ELR (cell line): ENCODE measurements at regions not wholly inside any gene's neighbourhood (a gene's known extent, or its start where the extent isn't known, plus 50 kb on each side); places are given as distances from the start of the nearest gene placed in this dataset.

Experiments used
- DNase-seq: peaks from one replicate; pipeline ENCODE4 v3.0.0-alpha.2; 2015; ENCODE audit warnings: low read depth

GRCh38 chr11:95352733-95353346 is 121.8 kb upstream of the SESN3 start:
- DNase-seq = no peak

GRCh38 chr11:95349345-95349942 is 118.4 kb upstream of the SESN3 start:
- no peak for DNase-seq

DNA sequence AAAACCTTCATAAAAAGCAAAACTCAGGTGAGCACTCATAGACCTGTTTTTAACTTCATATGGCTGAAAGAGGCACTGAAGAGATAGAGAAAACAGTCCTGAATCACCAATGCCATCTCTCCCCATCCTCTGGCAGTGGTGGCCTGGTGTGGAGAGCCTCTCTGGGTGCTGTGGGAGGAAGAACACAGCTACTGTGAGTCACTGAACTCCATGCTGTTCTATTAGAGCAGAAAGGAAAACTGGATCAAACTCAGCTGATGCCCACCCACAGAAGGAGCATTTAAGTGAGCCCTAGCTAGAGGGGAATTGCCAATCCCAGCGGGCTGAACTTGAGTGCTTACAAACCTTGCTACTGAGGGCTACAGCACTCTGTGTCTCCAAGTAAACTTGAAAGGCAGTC is 115.3 kb upstream of the SESN3 start:
- DNase-seq = no peak

- no peak for DNase-seq
Measured at GRCh38 chr11:95345651-95346050, 114.6 kb upstream of the SESN3 start.

DNA sequence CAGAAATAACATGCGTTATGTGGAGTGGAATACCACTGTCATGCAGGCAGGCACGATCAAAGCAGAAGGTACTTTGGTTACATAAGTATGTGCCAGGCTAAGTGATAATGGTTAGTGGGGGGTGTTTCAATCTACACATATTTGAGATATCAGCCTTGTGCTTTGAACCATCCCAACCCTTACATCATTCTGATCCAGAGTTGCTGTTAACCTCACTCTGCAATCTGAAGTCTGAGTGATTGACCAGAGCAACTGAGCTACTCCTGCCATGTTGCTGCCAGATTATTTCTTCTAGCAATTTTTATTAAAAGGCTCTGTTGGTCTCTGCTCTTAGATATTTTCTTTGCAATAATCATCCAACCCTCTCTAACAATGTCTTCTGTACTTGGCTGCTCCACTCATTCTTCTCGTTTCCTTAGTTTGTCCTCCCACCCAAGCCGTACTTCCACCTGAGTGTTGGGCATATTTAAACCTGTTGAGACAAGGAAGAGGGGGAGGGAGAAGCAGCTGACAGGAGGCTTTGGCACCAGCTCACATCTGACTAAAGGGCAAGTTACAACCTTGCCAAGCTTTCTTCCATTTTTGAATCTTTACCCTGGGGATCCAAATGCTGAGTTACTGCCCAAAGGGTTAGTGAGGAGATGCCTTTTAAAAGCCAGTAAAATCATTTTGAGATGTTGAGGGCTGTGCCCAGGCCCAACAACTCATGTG is 114.1 kb upstream of the SESN3 start:
- DNase-seq = no peak

GRCh38 chr11:95341221-95341620 is 110.2 kb upstream of the SESN3 start:
- DNase-seq = no peak

DNA sequence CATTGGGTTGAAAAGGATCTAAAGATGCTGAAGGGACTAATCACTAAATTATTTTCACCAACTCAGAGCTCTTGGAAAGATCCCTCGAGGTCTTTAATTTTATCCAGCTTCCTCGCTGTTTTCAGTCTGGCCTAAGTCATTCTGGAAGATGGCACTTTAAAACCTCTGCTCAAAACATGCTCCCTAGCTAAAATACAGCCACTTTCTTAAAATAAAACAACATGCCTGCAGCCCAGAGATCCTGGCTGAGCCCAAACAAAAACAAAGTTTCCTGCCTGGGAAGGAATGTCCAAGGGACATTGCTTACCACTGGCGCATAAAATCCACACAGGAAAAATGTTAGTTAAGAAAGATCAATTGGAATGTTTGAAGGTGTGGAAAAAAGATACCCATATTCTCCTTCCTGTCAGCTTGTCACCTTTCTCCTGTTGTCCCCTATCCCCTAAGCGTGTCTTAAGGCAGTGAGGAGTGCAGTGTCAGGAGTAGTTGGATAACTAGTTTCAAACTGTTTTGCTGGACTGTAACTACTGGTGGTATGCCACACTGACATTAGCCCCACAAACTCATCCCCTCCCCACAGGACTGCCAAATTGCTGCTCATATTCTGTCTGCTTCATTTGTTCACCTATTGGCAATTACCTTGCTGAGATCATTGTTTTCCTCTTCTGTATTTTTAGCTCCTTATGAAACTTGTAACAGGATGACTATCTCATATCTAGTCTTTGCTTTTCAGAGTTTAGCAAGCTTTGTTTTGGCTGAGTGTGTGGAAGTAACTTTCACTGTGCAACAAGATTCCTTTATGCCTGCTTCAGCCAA is 108.3 kb upstream of the SESN3 start:
- DNase-seq = no peak

- no peak for DNase-seq
Measured at GRCh38 chr11:95338430-95338991, 107.5 kb upstream of the SESN3 start.

DNA sequence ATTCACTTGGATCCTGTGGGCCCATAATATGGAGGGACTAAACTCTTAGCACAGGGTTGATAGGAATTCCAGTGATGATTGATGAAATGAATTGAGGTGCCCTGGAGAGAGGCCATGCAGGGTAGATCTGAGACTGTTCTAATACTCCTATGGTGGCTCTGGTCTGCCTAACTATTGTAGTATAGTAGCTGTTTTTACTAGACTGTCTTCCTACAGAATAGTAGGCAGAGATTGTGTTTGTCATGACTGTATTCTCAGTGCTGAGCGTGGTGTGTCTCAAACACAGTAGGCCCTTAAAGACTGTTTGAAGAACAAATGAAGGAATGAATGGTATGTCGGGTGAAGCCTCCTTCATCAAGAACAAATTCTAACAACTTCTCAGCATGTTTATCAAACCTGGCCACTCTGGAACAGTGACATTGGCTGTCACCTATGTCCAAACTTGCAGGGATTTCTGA is 107.0 kb upstream of the SESN3 start:
- DNase-seq = no peak

DNA sequence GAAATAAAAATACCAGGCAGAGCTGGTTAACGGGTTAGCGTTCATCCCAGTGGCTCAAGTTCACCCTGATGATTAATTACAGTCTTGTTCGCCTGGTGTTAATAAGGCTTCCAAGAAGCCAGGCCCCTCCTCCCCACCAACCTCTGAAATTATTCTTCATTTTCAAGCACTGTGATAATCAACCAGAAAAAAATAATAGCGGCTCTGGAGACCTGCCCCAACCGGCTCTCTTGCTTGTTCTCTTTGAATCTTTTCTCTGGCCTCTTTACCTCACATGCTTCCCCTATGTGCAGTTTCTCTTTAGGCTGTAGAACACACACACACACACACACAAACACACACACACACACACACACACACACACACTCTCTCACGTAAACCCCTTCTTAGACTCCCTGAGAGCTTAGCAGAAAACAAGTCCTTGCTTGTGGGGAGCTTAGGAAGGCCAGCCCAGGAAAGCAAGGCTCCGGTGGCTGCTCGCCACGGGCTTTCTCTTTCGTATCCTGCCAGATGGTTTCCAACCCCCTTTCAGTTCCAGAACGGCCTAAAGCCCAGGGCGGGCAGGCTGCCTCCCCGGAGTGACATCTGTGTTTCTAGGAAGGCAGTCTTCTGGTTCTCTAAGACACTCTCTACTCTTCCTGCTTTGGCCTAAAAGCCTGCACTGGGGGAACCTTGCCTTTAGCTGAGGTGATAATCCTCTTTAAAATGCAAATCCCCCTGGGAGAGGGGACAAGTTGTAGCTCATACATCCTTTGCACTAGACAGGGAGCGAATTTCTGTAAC is 106.4 kb upstream of the SESN3 start:
- DNase-seq = no peak

- DNase-seq = no peak
Measured at GRCh38 chr11:95335989-95336388, 105.0 kb upstream of the SESN3 start.

GRCh38 chr11:95331161-95331560 is 100.2 kb upstream of the SESN3 start:
- DNase-seq = no peak

DNA sequence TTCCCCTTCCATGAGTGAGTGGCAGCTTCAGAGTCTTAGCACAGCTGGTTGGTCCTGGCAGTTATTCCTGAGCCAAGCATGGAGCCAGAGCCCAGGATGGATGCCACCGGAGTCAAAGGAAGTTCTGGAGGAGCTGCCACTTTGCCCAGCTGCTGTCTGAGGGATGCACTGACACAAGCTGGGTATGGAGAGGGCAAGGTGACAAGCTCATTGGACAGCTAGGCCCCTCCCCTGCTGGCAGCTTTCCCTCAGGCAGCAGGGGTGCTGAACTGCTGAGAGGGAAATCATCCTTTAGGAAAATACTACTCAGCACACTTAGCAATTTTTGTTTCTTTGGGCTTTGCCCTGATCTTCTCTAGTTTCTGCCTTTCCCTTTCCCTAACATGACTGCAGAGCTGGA is 99.3 kb upstream of the SESN3 start:
- no peak for DNase-seq

DNA sequence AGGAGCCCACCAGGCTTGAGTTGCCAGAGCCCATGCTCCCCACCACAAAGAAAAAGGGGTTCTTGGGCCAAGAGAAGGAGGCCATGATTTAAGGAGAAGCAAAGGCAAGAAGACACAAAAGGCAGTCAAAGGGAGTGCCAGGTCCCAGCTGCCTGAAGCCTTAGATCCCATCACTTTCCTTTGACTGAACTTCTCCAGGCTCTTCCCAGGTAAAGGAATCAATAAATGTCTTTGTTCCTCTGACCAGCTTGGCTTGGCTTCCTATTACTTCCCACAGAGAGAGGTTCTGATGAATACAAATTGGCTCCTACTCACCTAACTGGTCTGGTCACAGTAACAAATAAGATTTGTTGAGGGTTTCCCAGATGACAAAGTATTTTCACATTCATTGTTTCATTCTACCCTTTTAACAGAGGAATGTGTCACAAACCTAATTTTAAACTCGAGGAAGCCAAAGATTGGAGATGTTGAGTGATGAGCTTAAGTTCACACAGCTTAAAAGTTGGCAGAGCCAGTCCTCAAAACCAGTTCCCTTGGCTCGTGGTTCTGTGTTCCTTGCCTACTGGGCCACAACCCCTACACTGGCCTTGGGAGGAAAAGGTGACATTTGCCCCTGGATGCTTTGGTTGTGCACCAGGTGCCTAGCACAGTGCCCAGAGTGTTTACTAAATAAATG is 96.4 kb upstream of the SESN3 start:
- no peak for DNase-seq

DNA sequence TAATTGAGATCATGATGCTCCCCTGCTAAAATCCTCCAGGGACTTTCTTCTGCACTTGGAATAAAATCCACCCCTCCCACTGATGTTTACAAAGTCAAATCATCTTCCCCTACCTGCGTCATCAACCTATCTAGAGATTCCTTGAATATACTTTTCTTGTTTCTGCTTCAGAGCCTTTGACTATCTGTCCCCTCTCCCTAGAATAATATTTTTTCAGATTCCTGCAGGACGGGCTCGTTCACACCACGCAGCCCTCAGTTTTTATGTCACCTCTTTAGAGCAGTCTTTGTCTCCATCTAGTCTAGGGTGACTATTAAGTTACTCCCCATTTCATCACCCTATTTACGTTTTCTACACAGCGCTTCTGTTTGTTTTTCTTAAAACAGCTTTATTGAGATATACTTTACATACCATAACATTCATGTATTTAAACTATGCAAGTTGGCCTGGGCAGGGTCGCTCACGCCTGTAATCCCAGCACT is 94.8 kb upstream of the SESN3 start:
- DNase-seq = no peak

GRCh38 chr11:95324826-95325225 is 93.8 kb upstream of the SESN3 start:
- DNase-seq = no peak

GRCh38 chr11:95322539-95322938 is 91.5 kb upstream of the SESN3 start:
- no peak for DNase-seq

DNA sequence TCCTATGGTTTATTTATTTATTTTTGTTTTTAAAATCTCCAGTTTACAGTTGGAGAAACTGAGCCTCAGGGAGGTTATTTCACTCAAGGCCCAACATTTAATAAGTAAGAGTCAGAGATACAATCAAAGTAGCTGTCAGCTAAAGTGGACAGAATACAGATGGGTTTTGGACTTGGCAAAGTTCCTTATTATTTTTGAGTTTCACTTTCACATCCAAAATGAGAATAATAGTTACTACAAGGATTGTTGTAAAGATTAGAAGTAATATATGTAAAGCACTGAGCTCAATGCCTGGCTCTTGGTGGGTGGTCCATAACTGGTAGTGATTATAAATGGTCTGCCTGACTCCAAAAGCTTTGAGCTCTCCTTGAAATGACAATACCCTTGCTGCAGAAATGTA is 87.5 kb upstream of the SESN3 start:
- DNase-seq = no peak

DNA sequence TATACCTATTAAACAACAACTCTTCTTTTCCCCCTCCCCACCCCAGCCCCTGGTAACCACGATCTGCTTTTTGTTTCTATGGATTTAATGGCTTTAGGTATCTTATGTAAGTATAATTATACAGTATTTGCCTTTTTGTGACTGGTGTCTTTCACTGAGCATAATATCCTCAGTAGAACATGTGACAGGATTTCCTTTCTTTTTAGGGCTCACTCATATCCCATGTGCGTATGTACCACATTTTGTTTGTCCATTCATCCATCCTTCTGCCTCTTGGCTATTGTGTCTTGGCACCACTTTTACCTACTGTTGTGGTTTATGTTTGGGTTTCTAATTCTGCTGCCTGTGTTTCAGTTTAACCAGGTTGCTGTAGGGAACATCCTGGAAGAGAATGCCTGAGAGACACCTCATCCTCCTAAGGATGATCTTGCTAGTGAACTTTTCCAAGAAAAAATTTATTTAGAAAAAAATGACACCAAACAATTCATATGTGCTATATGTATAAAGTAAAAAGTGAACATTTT is 77.6 kb upstream of the SESN3 start:
- no peak for DNase-seq

DNA sequence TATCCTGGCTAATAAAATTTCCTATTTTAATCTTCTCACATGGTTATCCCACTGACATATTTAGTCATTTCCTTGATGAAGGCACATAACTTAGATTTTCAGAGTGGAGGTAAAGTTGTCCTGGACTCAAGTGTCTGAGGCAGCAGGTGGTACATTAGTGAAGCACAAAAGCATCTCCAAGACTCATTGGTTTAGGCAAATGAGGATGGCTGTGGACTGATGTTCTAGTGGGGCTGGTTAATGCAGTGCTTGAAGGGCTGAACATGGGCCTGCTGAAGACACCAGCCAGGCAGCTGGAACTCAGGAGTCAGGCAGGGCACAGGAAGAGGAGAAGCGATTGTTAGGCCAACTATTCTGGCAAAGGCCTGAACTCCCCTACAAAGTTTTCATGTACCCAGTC is 76.3 kb upstream of the SESN3 start:
- DNase-seq = no peak

DNA sequence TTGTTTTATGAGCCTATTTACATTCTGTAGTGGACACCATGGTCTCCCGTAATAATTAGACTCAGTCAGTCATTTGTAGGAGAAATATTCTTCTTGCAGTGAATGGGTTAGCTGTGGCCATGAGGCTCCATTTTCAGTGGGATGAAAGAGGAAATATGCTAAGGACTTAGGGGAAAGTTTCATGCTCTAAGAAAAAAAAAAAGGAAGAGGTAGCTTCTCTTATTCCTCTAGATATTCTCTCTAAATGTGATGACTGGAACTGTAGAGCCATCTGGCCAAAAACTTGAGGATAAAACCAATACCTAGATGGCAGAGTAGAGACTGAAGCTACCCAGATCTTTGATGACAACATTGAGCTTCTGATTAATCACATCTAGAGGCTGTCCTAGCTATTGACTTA is 75.8 kb upstream of the SESN3 start:
- DNase-seq = no peak
